NCI-H2171 (cell line): ENCODE measurements at regions not wholly inside any gene's neighbourhood (a gene's known extent, or its start where the extent isn't known, plus 50 kb on each side); places are given as distances from the start of the nearest gene placed in this dataset.

Experiments
- DNase-seq: peaks from one replicate; lab custom pipeline; 2025; lab: John Stamatoyannopoulos, UW

- DNase-seq, result no peak
Observed at GRCh38 chr3:59542276-59542675, 492.5 kb upstream of the CFAP20DC start.

- DNase-seq, result no peak
Observed at GRCh38 chr3:59540696-59541095, 490.9 kb upstream of the CFAP20DC start.

- no peak for DNase-seq
Observed at GRCh38 chr3:59540241-59540640, 490.4 kb upstream of the CFAP20DC start.

GRCh38 chr3:59538753-59539432 lies 489.1 kb upstream of the CFAP20DC start:
- no peak for DNase-seq

- no peak for DNase-seq
Observed at GRCh38 chr3:59535791-59536221, 486.0 kb upstream of the CFAP20DC start.

GRCh38 chr3:59531994-59532393 lies 482.2 kb upstream of the CFAP20DC start:
- no peak for DNase-seq

- no peak for DNase-seq
Observed at GRCh38 chr3:59531066-59531745, 481.4 kb upstream of the CFAP20DC start.

GRCh38 chr3:59528251-59528650 lies 478.4 kb upstream of the CFAP20DC start:
- no peak for DNase-seq

- no peak for DNase-seq
Observed at GRCh38 chr3:59527493-59527892, 477.7 kb upstream of the CFAP20DC start.

- DNase-seq, result no peak
Observed at GRCh38 chr3:59526999-59527398, 477.2 kb upstream of the CFAP20DC start.

GRCh38 chr3:59522550-59522949 lies 472.7 kb upstream of the CFAP20DC start:
- DNase-seq, result no peak

- no peak for DNase-seq
Observed at GRCh38 chr3:59519094-59519493, 469.3 kb upstream of the CFAP20DC start.

- no peak for DNase-seq
Observed at GRCh38 chr3:59518283-59519055, 468.6 kb upstream of the CFAP20DC start.

GRCh38 chr3:59517388-59517787 lies 467.6 kb upstream of the CFAP20DC start:
- no peak for DNase-seq

- DNase-seq, result no peak
Observed at GRCh38 chr3:59515966-59516365, 466.1 kb upstream of the CFAP20DC start.

- DNase-seq, result no peak
Observed at GRCh38 chr3:59514865-59515482, 465.1 kb upstream of the CFAP20DC start.

- DNase-seq, result no peak
Observed at GRCh38 chr3:59513570-59513969, 463.7 kb upstream of the CFAP20DC start.

- DNase-seq, result no peak
Observed at GRCh38 chr3:59512066-59512465, 462.2 kb upstream of the CFAP20DC start.

GRCh38 chr3:59510576-59510975 lies 460.8 kb upstream of the CFAP20DC start:
- DNase-seq, result no peak

GRCh38 chr3:59508273-59508672 lies 458.4 kb upstream of the CFAP20DC start:
- no peak for DNase-seq

GRCh38 chr3:59506191-59506590 lies 456.4 kb upstream of the CFAP20DC start:
- DNase-seq, result no peak

- no peak for DNase-seq
Observed at GRCh38 chr3:59503441-59503840, 453.6 kb upstream of the CFAP20DC start.

GRCh38 chr3:59502806-59503205 lies 453.0 kb upstream of the CFAP20DC start:
- DNase-seq, result no peak
